Stomach (tissue), 4 donors: ENCODE measurements at regions not wholly inside any gene's neighbourhood (a gene's known extent, or its start where the extent isn't known, plus 50 kb on each side); places are given as distances from the start of the nearest gene placed in this dataset.

Experiments
- EP300 ChIP-seq: sonication (generic); formaldehyde crosslinking; IDR thresholded peaks from one replicate; pipeline ENCODE4 v1.6.1; 2017; ENCODE audit warnings: antibody characterized with exemption
- POLR2A ChIP-seq, 4 donors: fragments of 450-650 bp; IDR thresholded peaks; one replicate each; pipeline ENCODE4 v1.6.1; 2016; ENCODE audit warnings: antibody characterized with exemption in 4 of 4, control low read depth in 2 of 4, mild to moderate bottlenecking in 1 of 4, moderate library complexity in 1 of 4
- POLR2AphosphoS5 ChIP-seq, 3 donors: sonication (generic); formaldehyde crosslinking; IDR thresholded peaks; one replicate each; pipeline ENCODE4 v1.6.1; 2016; ENCODE audit warnings: antibody characterized with exemption in 3 of 3
- TF ChIP-seq, protein P1 (sequence below), 7 experiments: fragments of 450-650 bp in 4 of 7; fragments of 200-600 bp in 3 of 7; sonication (generic) in 3 of 7; IDR thresholded peaks; one replicate each; pipeline ENCODE4 v1.5.1; 2016 to 2019; ENCODE audit warnings: antibody characterized with exemption in 7 of 7, control low read depth in 2 of 7, mild to moderate bottlenecking in 1 of 7

DNA sequence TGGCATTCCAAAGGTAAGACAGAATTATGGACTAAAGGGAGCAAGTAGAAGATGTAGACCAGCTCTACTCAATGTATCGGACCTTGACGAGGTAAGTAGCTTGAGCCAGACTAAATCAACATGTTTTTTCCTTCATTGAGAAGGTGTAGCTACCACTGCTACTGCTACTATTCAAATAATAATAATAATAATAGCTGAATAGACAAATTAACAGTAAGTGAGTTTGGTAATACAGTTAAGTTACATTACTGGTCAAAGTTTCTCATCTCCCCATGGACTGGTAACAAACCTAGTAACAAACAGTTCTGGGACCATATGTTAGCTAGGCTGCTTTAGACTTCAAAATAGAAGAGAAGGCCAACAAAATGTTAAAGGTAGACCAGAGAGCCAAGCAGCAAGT lies 609.2 kb downstream of the TLE1 start:
- TF ChIP-seq, protein P1, sequence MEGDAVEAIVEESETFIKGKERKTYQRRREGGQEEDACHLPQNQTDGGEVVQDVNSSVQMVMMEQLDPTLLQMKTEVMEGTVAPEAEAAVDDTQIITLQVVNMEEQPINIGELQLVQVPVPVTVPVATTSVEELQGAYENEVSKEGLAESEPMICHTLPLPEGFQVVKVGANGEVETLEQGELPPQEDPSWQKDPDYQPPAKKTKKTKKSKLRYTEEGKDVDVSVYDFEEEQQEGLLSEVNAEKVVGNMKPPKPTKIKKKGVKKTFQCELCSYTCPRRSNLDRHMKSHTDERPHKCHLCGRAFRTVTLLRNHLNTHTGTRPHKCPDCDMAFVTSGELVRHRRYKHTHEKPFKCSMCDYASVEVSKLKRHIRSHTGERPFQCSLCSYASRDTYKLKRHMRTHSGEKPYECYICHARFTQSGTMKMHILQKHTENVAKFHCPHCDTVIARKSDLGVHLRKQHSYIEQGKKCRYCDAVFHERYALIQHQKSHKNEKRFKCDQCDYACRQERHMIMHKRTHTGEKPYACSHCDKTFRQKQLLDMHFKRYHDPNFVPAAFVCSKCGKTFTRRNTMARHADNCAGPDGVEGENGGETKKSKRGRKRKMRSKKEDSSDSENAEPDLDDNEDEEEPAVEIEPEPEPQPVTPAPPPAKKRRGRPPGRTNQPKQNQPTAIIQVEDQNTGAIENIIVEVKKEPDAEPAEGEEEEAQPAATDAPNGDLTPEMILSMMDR (IDR thresholded peaks at IDR 0.05) = no peak
- no peak for TF ChIP-seq POLR2A (IDR thresholded peaks at IDR 0.05)
- TF ChIP-seq POLR2AphosphoS5 (IDR thresholded peaks at IDR 0.05) = no peak
- TF ChIP-seq EP300 = no peak
